Stimulated activated CD8-positive, alpha-beta memory T cell treated with anti-CD3 and anti-CD28 coated beads, Interleukin-15, amount 100 ng/mL, for 1 hour (primary cell): ENCODE measurements at regions not wholly inside any gene's neighbourhood (a gene's known extent, or its start where the extent isn't known, plus 50 kb on each side); places are given as distances from the start of the nearest gene placed in this dataset.

Experiments
- DNase-seq: peaks from one replicate; pipeline ENCODE4 v3.0.0-alpha.2; 2020; ENCODE audit warnings: low read depth

GRCh38 chr4:111873801-111874200 is 271.5 kb upstream of the FAM241A start:
- no peak for DNase-seq

DNA sequence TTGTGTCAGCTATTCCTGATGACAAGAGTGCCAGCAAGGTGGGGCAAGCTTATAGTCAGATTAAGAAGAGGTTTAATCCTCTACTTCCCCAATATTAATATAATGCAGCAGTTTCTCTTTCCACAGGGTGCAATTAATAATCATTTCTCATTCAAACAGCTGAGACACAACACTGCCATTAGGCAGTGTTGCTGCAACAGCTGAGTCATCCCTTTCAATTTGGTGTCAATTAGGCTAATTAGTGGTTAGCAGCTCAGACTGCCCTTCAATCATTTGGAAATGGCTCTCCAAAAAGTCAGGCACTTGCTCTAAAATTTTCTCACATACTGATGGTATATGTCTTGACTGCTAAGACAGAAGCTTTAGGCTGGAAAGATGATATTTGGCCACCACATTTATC is 265.7 kb upstream of the FAM241A start:
- DNase-seq = no peak

DNA sequence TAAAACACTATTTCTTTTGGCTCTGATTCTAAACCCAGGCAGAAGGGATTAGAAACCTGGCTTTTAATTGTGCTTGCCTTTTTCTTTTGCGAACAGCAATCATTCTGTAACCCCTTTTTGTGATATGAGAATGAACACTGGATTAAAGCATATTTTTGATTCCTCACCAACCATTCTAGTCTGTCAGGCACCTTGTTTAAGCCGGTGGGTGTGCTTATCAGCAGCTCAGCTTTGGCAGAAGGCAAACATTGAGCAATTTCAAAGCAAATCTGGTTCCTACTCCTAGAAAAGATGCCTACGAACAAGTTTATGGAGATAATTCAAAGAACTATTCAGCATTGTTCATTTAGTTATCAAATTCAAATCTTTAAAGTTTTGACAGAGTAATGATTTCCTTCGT is 265.1 kb upstream of the FAM241A start:
- DNase-seq = no peak

DNA sequence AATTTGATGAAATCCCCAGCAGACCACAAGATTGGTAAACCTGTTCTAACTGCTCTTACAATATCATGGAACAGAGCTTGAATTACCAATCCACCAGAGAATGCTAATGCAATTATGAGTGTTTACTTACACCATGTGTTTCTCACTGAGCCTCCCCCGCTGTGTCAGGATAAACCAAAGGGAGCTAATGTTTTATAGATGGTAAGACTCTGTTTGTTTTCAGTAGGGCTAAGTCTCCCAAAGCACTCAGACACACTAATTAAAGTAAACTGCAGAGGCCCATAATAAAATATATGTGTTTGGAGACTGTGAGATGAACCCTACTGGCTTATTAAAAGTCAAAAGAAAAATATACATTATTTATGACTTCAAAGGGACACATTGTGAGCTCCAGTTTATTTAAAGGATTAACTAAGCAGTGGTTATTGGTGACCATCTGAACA is 261.7 kb upstream of the FAM241A start:
- no peak for DNase-seq

DNA sequence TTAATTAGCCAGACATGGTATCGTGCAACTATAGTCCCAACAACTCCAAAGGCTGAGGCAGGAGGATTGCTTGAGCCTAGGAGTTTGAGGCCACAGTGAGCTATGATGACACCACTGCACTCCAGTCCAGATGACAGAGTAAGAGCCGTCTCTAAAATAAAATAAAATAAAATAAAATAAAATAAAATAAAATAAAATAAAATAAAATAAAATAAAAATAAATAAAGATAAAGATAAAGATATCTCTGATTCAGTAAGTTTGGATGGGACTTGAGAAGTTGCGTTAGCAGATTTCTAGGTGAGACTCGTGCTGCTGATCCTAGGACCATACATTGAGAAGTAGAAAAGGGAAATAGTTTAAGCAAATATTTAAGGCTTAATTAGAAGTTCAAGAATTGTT is 254.8 kb upstream of the FAM241A start:
- no peak for DNase-seq

GRCh38 chr4:111905511-111905910 is 239.7 kb upstream of the FAM241A start:
- DNase-seq = no peak

DNA sequence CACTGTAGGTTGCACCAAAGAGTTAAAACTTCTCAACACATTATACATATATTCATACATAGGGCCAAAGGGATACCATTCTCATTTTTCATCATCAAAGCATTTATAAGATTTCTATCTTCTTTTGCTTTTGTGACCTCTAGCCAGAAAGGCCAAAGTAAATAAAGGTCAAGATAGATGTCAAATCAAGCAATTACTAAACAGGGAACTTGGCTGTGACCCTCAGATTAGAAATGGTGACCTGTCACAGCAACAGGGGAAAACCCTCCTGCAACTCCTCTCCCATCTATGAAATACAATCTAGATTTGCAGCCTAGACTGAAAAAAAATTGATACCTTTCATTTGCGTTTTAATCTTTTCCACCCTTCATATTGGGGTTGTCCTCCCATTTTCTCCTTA is 225.6 kb upstream of the FAM241A start:
- no peak for DNase-seq

GRCh38 chr4:111921714-111922113 is 223.5 kb upstream of the FAM241A start:
- DNase-seq = no peak

GRCh38 chr4:111923786-111924185 is 221.5 kb upstream of the FAM241A start:
- DNase-seq = no peak

DNA sequence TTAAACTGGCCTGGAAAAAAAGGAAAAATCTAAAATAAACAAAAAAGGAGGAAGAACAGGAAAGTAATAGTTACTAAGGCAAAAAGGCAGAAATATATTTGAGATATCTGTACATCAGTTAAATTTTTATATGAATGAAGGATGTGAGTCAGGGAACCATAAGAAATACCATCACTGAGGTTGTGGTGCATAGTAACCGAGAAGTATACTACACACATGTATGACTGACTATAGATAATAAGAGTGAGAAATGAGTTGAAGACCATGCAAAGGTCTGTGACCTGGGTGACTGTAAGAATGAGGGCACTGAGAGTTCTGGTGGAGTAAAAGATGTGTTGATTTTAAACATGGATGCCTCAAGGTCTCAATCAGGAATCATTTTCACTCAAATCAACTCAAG is 220.6 kb upstream of the FAM241A start:
- DNase-seq = no peak

DNA sequence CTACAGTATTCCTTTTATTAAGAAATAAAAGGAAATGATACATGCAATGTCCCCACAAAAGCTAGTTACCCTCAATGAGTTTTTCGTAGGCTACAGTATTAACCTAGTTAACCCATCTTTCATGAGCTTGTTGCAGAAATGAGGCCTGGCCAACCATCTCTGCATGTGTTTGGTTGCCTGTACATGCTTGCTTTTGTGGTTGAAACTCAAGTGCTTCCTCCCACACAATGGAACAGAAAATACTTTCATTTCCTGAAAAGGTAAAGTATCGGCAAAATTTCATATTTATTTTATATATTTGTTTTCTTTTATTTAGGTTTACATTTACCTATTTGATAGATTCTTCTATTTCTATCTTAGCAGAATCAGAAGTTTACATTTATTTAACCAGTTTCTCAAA is 214.6 kb upstream of the FAM241A start:
- no peak for DNase-seq

- DNase-seq = no peak
These were observed 211.6 kb upstream of the FAM241A start for GRCh38 chr4:111933703-111934102.

GRCh38 chr4:111934314-111934713 is 210.9 kb upstream of the FAM241A start:
- DNase-seq = no peak

DNA sequence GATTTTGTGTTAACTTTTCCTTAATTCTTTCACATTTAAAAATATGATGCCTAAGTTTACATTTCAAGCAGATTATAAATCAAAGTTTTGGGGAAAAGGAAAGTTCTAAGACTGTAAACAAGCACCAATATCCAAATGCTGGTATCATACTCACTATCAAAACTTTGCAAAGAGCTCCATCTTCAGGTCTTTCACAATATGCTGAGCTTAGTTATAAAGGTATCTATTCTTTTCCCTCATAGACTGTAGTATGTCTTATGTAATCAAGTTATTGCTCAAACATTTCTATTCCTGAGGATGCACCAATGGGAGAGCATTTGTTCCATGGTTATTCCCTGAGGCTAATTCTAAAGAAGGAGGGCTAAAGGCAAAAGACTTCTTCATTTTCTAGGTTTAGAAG is 207.9 kb upstream of the FAM241A start:
- no peak for DNase-seq

- no peak for DNase-seq
These were observed 203.3 kb upstream of the FAM241A start for GRCh38 chr4:111941957-111942356.

- DNase-seq = no peak
These were observed 201.5 kb upstream of the FAM241A start for GRCh38 chr4:111943796-111944203.

DNA sequence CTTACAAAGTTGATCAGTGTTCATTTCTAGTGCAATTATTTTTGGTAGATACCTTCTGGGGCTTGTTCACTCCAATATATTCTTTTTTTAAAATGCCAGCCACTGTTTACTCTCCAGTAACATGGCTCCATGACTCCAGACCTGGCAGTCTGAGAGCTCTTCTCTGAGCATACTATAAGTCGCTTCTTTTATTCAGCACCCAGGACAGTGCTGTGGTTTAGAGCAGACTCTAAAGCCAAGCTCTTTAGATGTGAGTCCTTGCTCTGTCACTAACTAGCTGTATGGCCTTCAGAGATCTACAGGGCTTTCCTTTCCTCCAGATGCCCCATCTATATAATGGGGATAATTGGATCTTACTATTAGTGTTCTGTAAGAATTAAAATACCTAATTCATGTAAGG is 200.2 kb upstream of the FAM241A start:
- DNase-seq = no peak

- DNase-seq = no peak
These were observed 198.5 kb upstream of the FAM241A start for GRCh38 chr4:111946800-111947199.

- no peak for DNase-seq
These were observed 192.6 kb upstream of the FAM241A start for GRCh38 chr4:111952688-111953087.

DNA sequence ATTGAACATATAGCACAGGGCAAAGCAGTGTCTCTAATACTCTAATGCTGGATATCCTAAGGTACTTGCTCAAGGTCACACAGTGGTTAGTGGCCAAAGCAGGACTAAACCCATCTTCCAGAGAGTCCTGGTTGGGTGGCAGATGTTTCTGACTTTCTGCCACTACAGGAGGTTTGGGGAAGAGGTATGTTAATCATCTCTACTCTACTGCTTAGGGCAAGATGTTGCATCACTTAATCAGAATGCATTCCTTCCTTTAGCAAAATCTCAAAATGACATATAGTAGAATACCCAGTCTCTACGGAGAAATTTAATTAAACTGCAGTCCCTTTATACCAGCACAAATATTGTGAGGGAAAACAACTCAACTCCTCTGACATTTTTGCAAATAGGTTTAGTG is 190.7 kb upstream of the FAM241A start:
- no peak for DNase-seq

- no peak for DNase-seq
These were observed 190.3 kb upstream of the FAM241A start for GRCh38 chr4:111955001-111955400.

DNA sequence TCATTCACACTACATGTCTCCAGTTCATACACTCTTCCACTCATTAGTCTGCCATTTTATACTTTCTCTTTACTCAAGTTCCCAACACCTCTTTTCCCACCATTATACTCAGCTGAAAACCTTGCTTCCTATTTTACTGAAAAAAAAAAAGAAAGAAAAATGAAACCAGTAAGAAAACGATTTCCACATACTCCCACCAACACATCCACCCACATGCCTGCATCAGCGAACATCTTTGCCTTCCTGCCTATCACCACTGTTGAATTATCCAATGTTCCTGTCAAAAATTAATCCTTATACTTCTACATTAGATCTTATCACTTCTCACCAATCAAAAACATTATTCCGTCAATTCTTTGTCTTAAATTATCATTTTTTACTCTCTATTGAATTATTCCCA is 188.1 kb upstream of the FAM241A start:
- no peak for DNase-seq

DNA sequence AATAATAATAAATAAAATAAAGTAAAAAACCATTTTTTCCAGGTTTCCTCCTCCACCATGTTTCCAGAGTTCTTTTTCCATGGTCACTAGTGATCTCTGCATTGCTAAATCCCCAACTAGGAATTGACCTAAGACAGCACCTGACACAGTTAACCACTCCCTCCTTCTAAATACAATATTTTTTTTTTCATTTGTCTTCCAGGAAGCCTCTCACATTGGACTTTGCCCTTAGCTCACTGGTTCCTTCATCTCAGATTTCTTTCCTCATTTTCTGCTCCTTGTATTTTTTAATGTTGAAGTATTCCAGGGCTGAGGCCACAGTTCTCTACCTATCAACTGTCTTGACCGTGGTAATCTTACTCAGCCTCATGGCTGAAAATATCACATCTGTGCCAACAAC is 187.3 kb upstream of the FAM241A start:
- no peak for DNase-seq

DNA sequence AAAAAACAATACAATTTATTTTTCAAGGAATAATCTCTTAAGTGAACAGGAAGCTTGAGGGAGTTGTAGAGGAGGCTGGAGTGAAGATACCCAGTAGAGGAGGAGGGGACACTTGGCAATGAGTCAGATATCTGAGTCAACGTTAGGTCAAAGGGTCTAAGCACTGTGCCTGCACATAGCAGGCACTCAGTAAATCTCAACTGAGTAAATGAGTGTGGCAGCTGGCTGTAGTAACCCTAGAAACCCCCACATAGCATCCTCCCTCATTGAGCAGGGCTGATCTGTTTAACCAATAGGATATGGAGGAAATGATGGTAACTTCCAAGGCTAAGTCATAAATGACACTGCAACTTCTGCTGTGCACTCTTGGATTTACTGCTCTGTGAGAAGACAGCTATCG is 186.0 kb upstream of the FAM241A start:
- no peak for DNase-seq

DNA sequence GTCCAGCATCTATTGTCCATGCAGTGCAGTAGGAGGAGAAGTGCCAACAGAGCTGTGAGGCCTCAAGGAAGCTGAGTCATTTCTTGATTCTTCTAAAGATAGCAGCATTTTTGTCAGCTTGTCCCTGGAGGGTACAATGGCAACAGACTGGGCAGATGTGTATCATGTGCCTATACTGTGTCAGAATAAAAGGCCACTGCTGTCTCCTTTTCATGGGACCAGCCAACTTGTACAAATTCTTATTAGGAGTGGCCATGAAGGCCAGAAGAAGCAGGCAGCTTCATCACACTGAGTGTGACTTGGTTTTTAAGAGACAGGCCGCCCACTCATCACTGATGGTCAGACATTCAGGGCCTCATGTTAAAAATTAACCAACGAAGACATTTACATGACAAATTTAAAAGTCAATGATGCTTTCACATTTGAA is 185.0 kb upstream of the FAM241A start:
- no peak for DNase-seq
